ENCODE measurements at regions not wholly inside any gene's neighbourhood (a gene's known extent, or its start where the extent isn't known, plus 50 kb on each side); places are given as distances from the start of the nearest gene placed in this dataset.

DNA sequence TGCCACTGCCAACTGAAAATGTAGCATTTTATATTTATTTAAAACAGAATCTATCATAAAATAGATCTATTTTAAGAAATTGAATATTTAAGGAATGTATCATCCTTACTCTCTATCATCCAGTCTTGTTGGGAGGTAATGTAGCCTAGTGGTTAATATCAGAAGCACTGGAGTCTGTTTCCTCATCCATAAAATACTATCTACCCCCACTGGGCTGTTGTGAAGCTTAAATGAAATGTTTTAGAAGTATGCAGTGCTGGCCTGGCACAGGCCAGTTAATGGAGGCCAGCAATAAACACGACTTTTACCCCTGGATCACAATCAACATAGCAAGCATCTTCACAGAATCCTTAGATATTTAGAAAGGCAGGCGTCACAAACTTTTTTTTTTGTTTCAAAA, 188.0 kb downstream of the CAND1 start:
- H4K5ac ChIP-seq (ENCODE audit: insufficient read length, low read depth, low read length), result no peak overlapping the region
- H4K20me1 ChIP-seq (ENCODE audit: control insufficient read depth, insufficient read depth, insufficient read length), result no peaks in the 10 kb centered on the region
- H3K9me3 Mint-ChIP-seq, result no peaks in the 10 kb centered on the region
- no peak overlapping the region for H2AK5ac ChIP-seq (ENCODE audit: insufficient read length, low read length)
- no peak overlapping the region for H3K18ac ChIP-seq (ENCODE audit: insufficient read length, low read depth, low read length)
- H3K23ac ChIP-seq (ENCODE audit: insufficient read length, low read depth, low read length), result no peak overlapping the region
- H2AFZ ChIP-seq (ENCODE audit: low read length), result no peak overlapping the region
- H3K27me3 Mint-ChIP-seq (ENCODE audit: low read depth), result no peaks in the 10 kb centered on the region
- no peak overlapping the region for H2BK120ac ChIP-seq (ENCODE audit: low read depth, low read length, poor library complexity, severe bottlenecking)
- H3K79me2 ChIP-seq (ENCODE audit: insufficient read depth, low read length), result no peaks in the 10 kb centered on the region
- no peak overlapping the region for H2BK15ac ChIP-seq (ENCODE audit: low read depth, low read length)
- no peak overlapping the region for H3K9ac ChIP-seq (ENCODE audit: extremely low read depth, insufficient read length, low read length)
- H3K79me1 ChIP-seq (ENCODE audit: insufficient read depth, low read depth, low read length, poor library complexity, severe bottlenecking), result no peaks in the 10 kb centered on the region
- no peak overlapping the region for H4K91ac ChIP-seq (ENCODE audit: insufficient read length, low read depth, low read length)
- H3K4me1 ChIP-seq (ENCODE audit: insufficient read depth, low read length), result no peaks in the 10 kb centered on the region
- H2BK20ac ChIP-seq (ENCODE audit: low read depth, low read length, poor library complexity, severe bottlenecking), result no peak overlapping the region
- H2BK5ac ChIP-seq (ENCODE audit: insufficient read length, low read length), result no peak overlapping the region
- H3K27ac Mint-ChIP-seq, result no peak overlapping the region; a peak in 1 of 7 replicates
- H3K14ac ChIP-seq (ENCODE audit: insufficient read depth, low read length), result no peak overlapping the region
- H3K56ac ChIP-seq (ENCODE audit: insufficient read length, low read depth, low read length), result no peak overlapping the region
- no peak overlapping the region for H4K8ac ChIP-seq (replicated peaks; ENCODE audit: insufficient read length, low read depth, low read length)
- H3K4me1 Mint-ChIP-seq, result peaks cover 0 to 17% of the 10 kb centered on the region in 2 experiments; a peak in 2 of 4 replicates
- no peak overlapping the region for H3K4ac ChIP-seq (ENCODE audit: low read depth, low read length)
- no peak overlapping the region for H3K4me3 Mint-ChIP-seq
- H3K4me2 ChIP-seq (ENCODE audit: insufficient read depth, insufficient read length, low read length), result no peak overlapping the region
- no peaks in the 10 kb centered on the region for H3K36me3 Mint-ChIP-seq (ENCODE audit: insufficient read depth in 1 of 3, low read depth in 3 of 3)
- no CpG with 5 or more reads among the region's 2 CpGs for WGBS (ENCODE audit: extremely low coverage, insufficient read length, low lambda C conversion rate)
- DNase-seq, result no peak
- H3K27me3 ChIP-seq (ENCODE audit: insufficient read depth, low read length), result no peaks in the 10 kb centered on the region; the same call in 1 of the 2 replicates
- H3K23me2 ChIP-seq (ENCODE audit: insufficient read length, low read depth, low read length, poor library complexity, severe bottlenecking), result no peaks in the 10 kb centered on the region
- H3T11ph ChIP-seq (ENCODE audit: low read length), result no peak overlapping the region
- H3K27ac ChIP-seq (ENCODE audit: insufficient read length, low read depth, low read length), result no peak overlapping the region
- no peak overlapping the region for H2BK12ac ChIP-seq (ENCODE audit: insufficient read length, low read depth, low read length)
- TF ChIP-seq, protein P1, sequence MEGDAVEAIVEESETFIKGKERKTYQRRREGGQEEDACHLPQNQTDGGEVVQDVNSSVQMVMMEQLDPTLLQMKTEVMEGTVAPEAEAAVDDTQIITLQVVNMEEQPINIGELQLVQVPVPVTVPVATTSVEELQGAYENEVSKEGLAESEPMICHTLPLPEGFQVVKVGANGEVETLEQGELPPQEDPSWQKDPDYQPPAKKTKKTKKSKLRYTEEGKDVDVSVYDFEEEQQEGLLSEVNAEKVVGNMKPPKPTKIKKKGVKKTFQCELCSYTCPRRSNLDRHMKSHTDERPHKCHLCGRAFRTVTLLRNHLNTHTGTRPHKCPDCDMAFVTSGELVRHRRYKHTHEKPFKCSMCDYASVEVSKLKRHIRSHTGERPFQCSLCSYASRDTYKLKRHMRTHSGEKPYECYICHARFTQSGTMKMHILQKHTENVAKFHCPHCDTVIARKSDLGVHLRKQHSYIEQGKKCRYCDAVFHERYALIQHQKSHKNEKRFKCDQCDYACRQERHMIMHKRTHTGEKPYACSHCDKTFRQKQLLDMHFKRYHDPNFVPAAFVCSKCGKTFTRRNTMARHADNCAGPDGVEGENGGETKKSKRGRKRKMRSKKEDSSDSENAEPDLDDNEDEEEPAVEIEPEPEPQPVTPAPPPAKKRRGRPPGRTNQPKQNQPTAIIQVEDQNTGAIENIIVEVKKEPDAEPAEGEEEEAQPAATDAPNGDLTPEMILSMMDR (conservative IDR thresholded peaks at IDR 0.05), result no peak
- no peaks in the 10 kb centered on the region for H3K9me3 ChIP-seq (ENCODE audit: control insufficient read depth, low read depth, low read length)
